ENCODE measurements at regions not wholly inside any gene's neighbourhood (a gene's known extent, or its start where the extent isn't known, plus 50 kb on each side); places are given as distances from the start of the nearest gene placed in this dataset.

DNA sequence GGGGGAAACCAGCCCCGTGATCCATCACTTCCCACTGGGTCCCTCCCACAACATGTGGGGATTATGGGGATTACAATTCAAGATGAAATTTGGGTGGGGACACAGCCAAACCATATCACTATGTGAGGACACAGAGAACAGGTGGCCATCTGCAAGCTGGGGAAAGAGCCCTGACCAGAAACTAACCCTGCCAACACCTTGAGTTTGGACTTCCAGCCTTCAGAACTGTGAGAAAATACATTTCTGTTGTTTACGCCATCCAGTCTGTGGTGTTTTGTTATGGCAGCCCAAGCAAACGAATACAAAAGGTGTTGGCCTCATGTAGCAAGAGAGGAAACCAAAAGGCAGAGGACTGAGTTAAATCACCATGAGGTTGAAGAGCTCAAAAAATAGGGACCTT is 169.9 kb upstream of the TENM3 start:
- no TSS peak for BruUV-seq (replicated peaks)
- ChIA-PET CTCF (no interaction called here), POLR2A (no interaction called here), RAD21 (ENCODE audit: low non-redundant PET in 1 of 2, low total read pairs in 2 of 2, uncharacterized antibody in 2 of 2, unreplicated experiment in 2 of 2) (no interaction called here)
- no peaks in the 10 kb centered on the region for H3K36me3 ChIP-seq (ENCODE audit: control insufficient read depth in 1 of 2, insufficient read depth in 2 of 2, low read length in 2 of 2)
- no peaks in the 10 kb centered on the region for H3K4me1 ChIP-seq (ENCODE audit: control insufficient read depth in 1 of 2, insufficient read depth in 2 of 2, low read length in 2 of 2)
- TF ChIP-seq SP1 (IDR thresholded peaks at IDR 0.05; ENCODE audit: low read depth) (no peak), ZNF274 (IDR thresholded peaks at IDR 0.05; ENCODE audit: low read depth, low read length) (no peak), SIN3A (IDR thresholded peaks at IDR 0.05; ENCODE audit: low read depth) (no peak), SRF (IDR thresholded peaks at IDR 0.05; ENCODE audit: low read depth) (no peak), CBX3 (IDR thresholded peaks at IDR 0.05; ENCODE audit: low read depth) (no peak), FOSL1 (IDR thresholded peaks at IDR 0.05; ENCODE audit: low read depth) (no peak), EZH2 (IDR thresholded peaks at IDR 0.05) (no peak)
- TF ChIP-seq, protein P1, sequence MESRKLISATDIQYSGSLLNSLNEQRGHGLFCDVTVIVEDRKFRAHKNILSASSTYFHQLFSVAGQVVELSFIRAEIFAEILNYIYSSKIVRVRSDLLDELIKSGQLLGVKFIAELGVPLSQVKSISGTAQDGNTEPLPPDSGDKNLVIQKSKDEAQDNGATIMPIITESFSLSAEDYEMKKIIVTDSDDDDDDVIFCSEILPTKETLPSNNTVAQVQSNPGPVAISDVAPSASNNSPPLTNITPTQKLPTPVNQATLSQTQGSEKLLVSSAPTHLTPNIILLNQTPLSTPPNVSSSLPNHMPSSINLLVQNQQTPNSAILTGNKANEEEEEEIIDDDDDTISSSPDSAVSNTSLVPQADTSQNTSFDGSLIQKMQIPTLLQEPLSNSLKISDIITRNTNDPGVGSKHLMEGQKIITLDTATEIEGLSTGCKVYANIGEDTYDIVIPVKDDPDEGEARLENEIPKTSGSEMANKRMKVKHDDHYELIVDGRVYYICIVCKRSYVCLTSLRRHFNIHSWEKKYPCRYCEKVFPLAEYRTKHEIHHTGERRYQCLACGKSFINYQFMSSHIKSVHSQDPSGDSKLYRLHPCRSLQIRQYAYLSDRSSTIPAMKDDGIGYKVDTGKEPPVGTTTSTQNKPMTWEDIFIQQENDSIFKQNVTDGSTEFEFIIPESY (IDR thresholded peaks at IDR 0.05; ENCODE audit: extremely low read depth, insufficient replicate concordance, low read length): no peak
- TF ChIP-seq, protein P2, sequence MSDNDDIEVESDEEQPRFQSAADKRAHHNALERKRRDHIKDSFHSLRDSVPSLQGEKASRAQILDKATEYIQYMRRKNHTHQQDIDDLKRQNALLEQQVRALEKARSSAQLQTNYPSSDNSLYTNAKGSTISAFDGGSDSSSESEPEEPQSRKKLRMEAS (IDR thresholded peaks at IDR 0.05): no peak
- TF ChIP-seq, protein P3, sequence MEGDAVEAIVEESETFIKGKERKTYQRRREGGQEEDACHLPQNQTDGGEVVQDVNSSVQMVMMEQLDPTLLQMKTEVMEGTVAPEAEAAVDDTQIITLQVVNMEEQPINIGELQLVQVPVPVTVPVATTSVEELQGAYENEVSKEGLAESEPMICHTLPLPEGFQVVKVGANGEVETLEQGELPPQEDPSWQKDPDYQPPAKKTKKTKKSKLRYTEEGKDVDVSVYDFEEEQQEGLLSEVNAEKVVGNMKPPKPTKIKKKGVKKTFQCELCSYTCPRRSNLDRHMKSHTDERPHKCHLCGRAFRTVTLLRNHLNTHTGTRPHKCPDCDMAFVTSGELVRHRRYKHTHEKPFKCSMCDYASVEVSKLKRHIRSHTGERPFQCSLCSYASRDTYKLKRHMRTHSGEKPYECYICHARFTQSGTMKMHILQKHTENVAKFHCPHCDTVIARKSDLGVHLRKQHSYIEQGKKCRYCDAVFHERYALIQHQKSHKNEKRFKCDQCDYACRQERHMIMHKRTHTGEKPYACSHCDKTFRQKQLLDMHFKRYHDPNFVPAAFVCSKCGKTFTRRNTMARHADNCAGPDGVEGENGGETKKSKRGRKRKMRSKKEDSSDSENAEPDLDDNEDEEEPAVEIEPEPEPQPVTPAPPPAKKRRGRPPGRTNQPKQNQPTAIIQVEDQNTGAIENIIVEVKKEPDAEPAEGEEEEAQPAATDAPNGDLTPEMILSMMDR (IDR thresholded peaks at IDR 0.05 in 2 of 3, conservative IDR thresholded peaks at IDR 0.05 in 1 of 3; ENCODE audit: borderline replicate concordance in 1 of 3, insufficient read depth in 1 of 3, low read depth in 2 of 3, low read length in 2 of 3): no peak
- no peak for DNase-seq (ENCODE audit: low read depth, low spot score)
- ATAC-seq: no peak
- H3K9me2 ChIP-seq (ENCODE audit: insufficient read depth): no peaks in the 10 kb centered on the region
- 0 out of 2 replicates have a peak, but pooled peaks cover 3% of the 10 kb centered on the region for H3K27me3 ChIP-seq (ENCODE audit: insufficient read depth, low read length)
- H3K4me2 ChIP-seq (ENCODE audit: low read length): no peak overlapping the region
- H2AFZ ChIP-seq (ENCODE audit: low read depth, low read length, poor library complexity, severe bottlenecking): no peak overlapping the region
- H3K9ac ChIP-seq (ENCODE audit: low read length): no peak overlapping the region
- H3K4me3 ChIP-seq (replicated peaks in 1 of 2; ENCODE audit: low read depth in 1 of 2, low read length in 2 of 2): no peak overlapping the region
- no peaks in the 10 kb centered on the region for H4K20me1 ChIP-seq (ENCODE audit: insufficient read depth)
- H3K79me2 ChIP-seq (ENCODE audit: insufficient read depth, low read length): no peaks in the 10 kb centered on the region
- intact Hi-C loops (cut with micrococcal nuclease): no loop called here
- H3K27ac ChIP-seq (ENCODE audit: low read depth, low read length): no peak overlapping the region
- H3K9me3 ChIP-seq (ENCODE audit: control insufficient read depth in 1 of 2, insufficient read depth in 1 of 2, low read depth in 1 of 2, low read length in 2 of 2): no peaks in the 10 kb centered on the region

Data from HCT116 (cell line).